ENCODE measurements at regions not wholly inside any gene's neighbourhood (a gene's known extent, or its start where the extent isn't known, plus 50 kb on each side); places are given as distances from the start of the nearest gene placed in this dataset.

DNA sequence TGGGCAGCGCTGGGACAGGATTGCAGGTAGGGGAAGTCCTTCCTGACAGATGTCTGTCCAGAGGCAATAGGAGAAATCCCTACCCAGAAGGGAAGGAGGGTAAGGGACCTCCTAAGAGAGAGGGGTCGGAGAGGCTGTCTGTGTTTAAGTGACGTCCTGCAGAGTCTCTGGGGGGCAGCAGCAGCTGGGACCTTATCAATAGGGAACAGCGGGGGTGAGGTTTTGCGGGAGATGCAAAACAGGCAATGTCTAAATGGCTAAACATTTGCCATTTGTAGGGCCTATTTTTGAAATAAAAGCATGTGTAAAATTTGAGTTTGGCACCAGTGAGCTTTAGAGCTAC is 108.7 kb upstream of the HS6ST1 start:
- no peaks in the 10 kb centered on the region for H3K9me2 ChIP-seq (replicated peaks; ENCODE audit: insufficient read depth, low read length)
- no peaks in the 10 kb centered on the region for H3K4me1 ChIP-seq (ENCODE audit: low read length)
- no peak for DNase-seq
- no peaks in the 10 kb centered on the region for H3K9me3 ChIP-seq (replicated peaks; ENCODE audit: insufficient read depth, low read length)
- no peak overlapping the region for H3K4me3 ChIP-seq (ENCODE audit: low read length)
- H3K27ac ChIP-seq (ENCODE audit: low read length): no peak overlapping the region
- no peak overlapping the region for H3K4me2 ChIP-seq (ENCODE audit: low read depth, low read length)
- TF ChIP-seq, protein P1, sequence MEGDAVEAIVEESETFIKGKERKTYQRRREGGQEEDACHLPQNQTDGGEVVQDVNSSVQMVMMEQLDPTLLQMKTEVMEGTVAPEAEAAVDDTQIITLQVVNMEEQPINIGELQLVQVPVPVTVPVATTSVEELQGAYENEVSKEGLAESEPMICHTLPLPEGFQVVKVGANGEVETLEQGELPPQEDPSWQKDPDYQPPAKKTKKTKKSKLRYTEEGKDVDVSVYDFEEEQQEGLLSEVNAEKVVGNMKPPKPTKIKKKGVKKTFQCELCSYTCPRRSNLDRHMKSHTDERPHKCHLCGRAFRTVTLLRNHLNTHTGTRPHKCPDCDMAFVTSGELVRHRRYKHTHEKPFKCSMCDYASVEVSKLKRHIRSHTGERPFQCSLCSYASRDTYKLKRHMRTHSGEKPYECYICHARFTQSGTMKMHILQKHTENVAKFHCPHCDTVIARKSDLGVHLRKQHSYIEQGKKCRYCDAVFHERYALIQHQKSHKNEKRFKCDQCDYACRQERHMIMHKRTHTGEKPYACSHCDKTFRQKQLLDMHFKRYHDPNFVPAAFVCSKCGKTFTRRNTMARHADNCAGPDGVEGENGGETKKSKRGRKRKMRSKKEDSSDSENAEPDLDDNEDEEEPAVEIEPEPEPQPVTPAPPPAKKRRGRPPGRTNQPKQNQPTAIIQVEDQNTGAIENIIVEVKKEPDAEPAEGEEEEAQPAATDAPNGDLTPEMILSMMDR (IDR thresholded peaks at IDR 0.05; ENCODE audit: low read length): no peak
- no peak for TF ChIP-seq EZH2phosphoT487 (IDR thresholded peaks at IDR 0.05; ENCODE audit: low read length)
- H3F3A ChIP-seq (ENCODE audit: insufficient read depth, low read length): no peaks in the 10 kb centered on the region
- no peaks in the 10 kb centered on the region for H3K79me2 ChIP-seq (ENCODE audit: low read length)
- no peak overlapping the region for H2AFZ ChIP-seq (ENCODE audit: low read length)
- no peak overlapping the region for H3K9ac ChIP-seq (ENCODE audit: low read length)
- no peaks in the 10 kb centered on the region for H4K20me1 ChIP-seq (ENCODE audit: insufficient read depth, low read length)
- H3K27me3 ChIP-seq (replicated peaks; ENCODE audit: insufficient read depth, low read length): no peaks in the 10 kb centered on the region
- no peaks in the 10 kb centered on the region for H3K36me3 ChIP-seq (replicated peaks; ENCODE audit: insufficient read depth, low read length)

DNA sequence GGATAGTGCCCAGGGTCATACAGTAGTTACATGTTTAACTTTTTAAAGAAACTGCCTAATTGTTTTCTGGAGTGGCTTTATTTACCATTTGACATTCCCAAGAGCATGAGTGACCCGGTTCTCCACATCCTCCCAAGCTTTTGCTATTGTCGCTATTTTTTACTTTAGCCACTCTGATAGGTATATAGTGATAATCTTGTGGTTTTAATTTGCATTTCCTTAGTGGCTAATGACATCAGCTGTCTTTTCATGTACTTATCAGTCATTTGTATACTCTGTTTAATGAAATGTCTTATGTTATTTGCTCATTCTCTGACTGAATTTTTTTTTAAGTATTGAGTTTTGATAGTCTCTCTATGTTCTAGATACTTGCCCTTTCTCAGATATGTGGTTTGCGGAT is 109.7 kb upstream of the HS6ST1 start:
- Histone ChIP-seq H3K4me3 (ENCODE audit: low read length) (no peak overlapping the region), H3K4me1 (ENCODE audit: low read length) (no peaks in the 10 kb centered on the region), H3F3A (ENCODE audit: insufficient read depth, low read length) (no peaks in the 10 kb centered on the region), H3K9me3 (replicated peaks; ENCODE audit: insufficient read depth, low read length) (no peaks in the 10 kb centered on the region), H3K27ac (ENCODE audit: low read length) (no peak overlapping the region), H4K20me1 (ENCODE audit: insufficient read depth, low read length) (no peaks in the 10 kb centered on the region), H3K36me3 (replicated peaks; ENCODE audit: insufficient read depth, low read length) (no peaks in the 10 kb centered on the region), H3K79me2 (ENCODE audit: low read length) (no peaks in the 10 kb centered on the region), H3K27me3 (replicated peaks; ENCODE audit: insufficient read depth, low read length) (no peaks in the 10 kb centered on the region), H3K9ac (ENCODE audit: low read length) (no peak overlapping the region), H3K9me2 (replicated peaks; ENCODE audit: insufficient read depth, low read length) (no peaks in the 10 kb centered on the region), H3K4me2 (ENCODE audit: low read depth, low read length) (no peak overlapping the region), H2AFZ (ENCODE audit: low read length) (no peak overlapping the region)
- DNase-seq: no peak
- no peak for TF ChIP-seq EZH2 (optimal IDR thresholded peaks at IDR 0.05; ENCODE audit: low read depth, low read length)
- no peak for TF ChIP-seq EZH2phosphoT487 (IDR thresholded peaks at IDR 0.05; ENCODE audit: low read length)
- TF ChIP-seq, protein P1 (IDR thresholded peaks at IDR 0.05; ENCODE audit: low read length): no peak

DNA sequence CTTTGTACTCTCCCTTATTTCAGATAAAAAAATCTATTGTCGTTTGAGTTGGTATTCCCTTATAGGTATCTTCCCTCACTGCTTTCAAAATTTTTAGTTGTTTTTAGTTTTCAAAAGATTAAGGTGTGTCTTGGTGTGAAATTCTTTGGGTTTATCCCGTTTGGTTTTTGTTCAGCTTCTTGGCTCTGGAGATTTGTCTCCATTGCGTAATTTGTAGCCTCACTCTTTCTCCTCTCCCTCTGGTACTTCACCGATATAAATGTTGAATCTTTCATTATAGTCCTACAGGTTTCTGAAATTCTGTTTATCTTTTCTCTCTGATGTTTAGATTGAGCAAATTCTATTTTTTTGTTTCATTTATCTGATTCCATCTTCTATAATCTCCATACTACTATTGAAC is 113.8 kb upstream of the HS6ST1 start:
- Histone ChIP-seq H2AFZ (ENCODE audit: low read length) (no peak overlapping the region), H3K36me3 (replicated peaks; ENCODE audit: insufficient read depth, low read length) (no peaks in the 10 kb centered on the region), H3K79me2 (ENCODE audit: low read length) (no peaks in the 10 kb centered on the region), H3K9me3 (replicated peaks; ENCODE audit: insufficient read depth, low read length) (no peaks in the 10 kb centered on the region), H3K9me2 (replicated peaks; ENCODE audit: insufficient read depth, low read length) (no peaks in the 10 kb centered on the region), H3K27me3 (replicated peaks; ENCODE audit: insufficient read depth, low read length) (no peaks in the 10 kb centered on the region), H3K4me1 (ENCODE audit: low read length) (no peaks in the 10 kb centered on the region), H3K9ac (ENCODE audit: low read length) (no peak overlapping the region), H3F3A (ENCODE audit: insufficient read depth, low read length) (no peaks in the 10 kb centered on the region), H3K4me2 (ENCODE audit: low read depth, low read length) (no peak overlapping the region), H4K20me1 (ENCODE audit: insufficient read depth, low read length) (no peaks in the 10 kb centered on the region), H3K27ac (ENCODE audit: low read length) (no peak overlapping the region), H3K4me3 (ENCODE audit: low read length) (no peak overlapping the region)
- TF ChIP-seq EZH2 (optimal IDR thresholded peaks at IDR 0.05; ENCODE audit: low read depth, low read length): no peak
- TF ChIP-seq, protein P1 (IDR thresholded peaks at IDR 0.05; ENCODE audit: low read length): no peak
- no peak for TF ChIP-seq EZH2phosphoT487 (IDR thresholded peaks at IDR 0.05; ENCODE audit: low read length)
- no peak for DNase-seq
